Thoracic aorta (tissue), 2 donors: ENCODE measurements at regions not wholly inside any gene's neighbourhood (a gene's known extent, or its start where the extent isn't known, plus 50 kb on each side); places are given as distances from the start of the nearest gene placed in this dataset.

Source experiments
- ATAC-seq: fragments of 150-250 bp; one replicate; pipeline ENCODE4 v1.8.0; 2017; ENCODE audit warnings: low read depth; ENCODE audit not compliant: insufficient number of reproducible peaks, low FRiP score
- DNase-seq: peaks from one replicate; pipeline ENCODE4 v3.0.0-alpha.2; 2020; ENCODE audit warnings: low spot score
- H3K27ac ChIP-seq, 2 donors: fragments of 200-600 bp; sonication (generic); 1 replicate in 1 of 2; 2 replicates in 1 of 2; pipeline ENCODE4 v1.5.1; 2016; ENCODE audit warnings: mild to moderate bottlenecking in 2 of 2, moderate library complexity in 2 of 2
- H3K27me3 ChIP-seq: fragments of 200-600 bp; sonication (generic); replicated peaks from 2 replicates; pipeline ENCODE4 v1.6.0; 2016; ENCODE audit warnings: mild to moderate bottlenecking; ENCODE audit not compliant: insufficient read depth
- H3K36me3 ChIP-seq: fragments of 200-600 bp; sonication (generic); one replicate; pipeline ENCODE4 v1.5.1; 2016
- H3K4me1 ChIP-seq, 2 donors: fragments of 200-600 bp; sonication (generic); 1 replicate in 1 of 2; 2 replicates in 1 of 2; pipeline versions ENCODE4 v1.5.1 to v1.6.0; 2016; ENCODE audit warnings: low read depth in 2 of 2, mild to moderate bottlenecking in 1 of 2; ENCODE audit not compliant: control insufficient read depth in 1 of 2
- H3K4me3 ChIP-seq: fragments of 200-600 bp; sonication (generic); 2 replicates; pipeline ENCODE4 v1.5.1; 2016; ENCODE audit warnings: mild to moderate bottlenecking
- H3K9me3 ChIP-seq: fragments of 200-600 bp; sonication (generic); 2 replicates; pipeline ENCODE4 v1.5.1; 2016
- CTCF ChIP-seq: fragments of 200-600 bp; sonication (generic); IDR thresholded peaks from one replicate; pipeline ENCODE4 v1.5.1; 2019; ENCODE audit warnings: antibody characterized with exemption

- TF ChIP-seq CTCF, result no peak
- no peaks in the 10 kb centered on the region for H3K9me3 ChIP-seq
Observed at GRCh38 chr1:229717786-229718576, 91.9 kb downstream of the URB2 start.

GRCh38 chr1:229726061-229726460, 100.0 kb downstream of the URB2 start:
- no peak for TF ChIP-seq CTCF
- H3K27ac ChIP-seq, result no peak overlapping the region
- H3K36me3 ChIP-seq, result no peaks in the 10 kb centered on the region
- no peaks in the 10 kb centered on the region for H3K9me3 ChIP-seq
- no peaks in the 10 kb centered on the region for H3K27me3 ChIP-seq
- ATAC-seq (no peak), DNase-seq (no peak)
- no peak overlapping the region for H3K4me3 ChIP-seq
- no peaks in the 10 kb centered on the region for H3K4me1 ChIP-seq

More at GRCh38 chr1:229717786-229718576, 91.9 kb downstream of the URB2 start:
- ATAC-seq (no peak), DNase-seq (no peak)
- H3K36me3 ChIP-seq, result no peaks in the 10 kb centered on the region
- no peaks in the 10 kb centered on the region for H3K27me3 ChIP-seq
- H3K27ac ChIP-seq, result no peak overlapping the region
- no peaks in the 10 kb centered on the region for H3K4me1 ChIP-seq
- no peak overlapping the region for H3K4me3 ChIP-seq

- Histone ChIP-seq H3K27me3 (no peaks in the 10 kb centered on the region), H3K4me3 (no peak overlapping the region), H3K9me3 (no peaks in the 10 kb centered on the region), H3K36me3 (no peaks in the 10 kb centered on the region), H3K4me1 (no peaks in the 10 kb centered on the region), H3K27ac (no peak overlapping the region)
- no peak for DNase-seq
- no peak for TF ChIP-seq CTCF
- ATAC-seq, result no peak
Observed at GRCh38 chr1:229729916-229730315, 103.9 kb downstream of the URB2 start.

- Histone ChIP-seq H3K27me3 (no peaks in the 10 kb centered on the region), H3K36me3 (no peaks in the 10 kb centered on the region), H3K4me1 (no peaks in the 10 kb centered on the region), H3K27ac (no peak overlapping the region), H3K4me3 (no peak overlapping the region), H3K9me3 (no peaks in the 10 kb centered on the region)
- DNase-seq (no peak), ATAC-seq (no peak)
- no peak for TF ChIP-seq CTCF
Observed at GRCh38 chr1:229730573-229730972, 104.5 kb downstream of the URB2 start.

- no peak for ATAC-seq
Observed at GRCh38 chr1:229732061-229732460, 106.0 kb downstream of the URB2 start.

More at GRCh38 chr1:229732061-229732460, 106.0 kb downstream of the URB2 start:
- no peaks in the 10 kb centered on the region for H3K27me3 ChIP-seq
- no peaks in the 10 kb centered on the region for H3K4me1 ChIP-seq
- H3K36me3 ChIP-seq, result no peaks in the 10 kb centered on the region
- no peak for DNase-seq
- H3K27ac ChIP-seq, result no peak overlapping the region
- TF ChIP-seq CTCF, result no peak
- no peak overlapping the region for H3K4me3 ChIP-seq
- peaks cover 10% of the 10 kb centered on the region for H3K9me3 ChIP-seq
